HepG2 (cell line): ENCODE measurements at regions not wholly inside any gene's neighbourhood (a gene's known extent, or its start where the extent isn't known, plus 50 kb on each side); places are given as distances from the start of the nearest gene placed in this dataset.

Experiments used
- ATAC-seq: fragments of 200-7000 bp; cut with Tn5 transposase; 3 replicates; pipeline ENCODE4 v1.9.1; 2020; ENCODE audit warnings: mild to moderate bottlenecking, moderate library complexity
- BruUV-seq: library from RNA; stranded (reverse); fragments of 400-500 nt; replicated peaks from 2 replicates; lab custom pipeline; 2021; lab: Mats Ljungman, UMichigan
- CTCF ChIA-PET: fragments of 300-600 bp; formaldehyde crosslinking; extraction: SDS; loops from one replicate; lab custom pipeline; 2021; ENCODE audit warnings: low total read pairs, inconsistent platforms, low intra/inter-chr PET ratio; lab: Yijun Ruan, JAX
- POLR2A ChIA-PET: fragments of 350-600 bp; sonication (Branson Sonifier 250); formaldehyde crosslinking; loops from one replicate; lab custom pipeline; 2020; ENCODE audit warnings: antibody characterized with exemption, inconsistent platforms; lab: Yijun Ruan, JAX
- DNase-seq: peaks from one replicate; pipeline ENCODE4 v3.0.0-alpha.2; 2015; ENCODE audit warnings: low spot score
- FAIRE-seq: peaks from 3 replicates; lab custom pipeline; 2011; peaks lifted over from hg19 to GRCh38; lab: Jason Lieb, UNC
- H2AFZ ChIP-seq: one replicate; pipeline ENCODE4 v1.6.1; 2011; ENCODE audit warnings: low read length, inconsistent platforms
- H3K27ac ChIP-seq: fragments of 300-600 bp; 3 replicates; pipeline ENCODE4 v1.8.0; 2011; ENCODE audit warnings: mixed run types, mild to moderate bottlenecking, mixed read lengths, low read length, inconsistent platforms; ENCODE audit not compliant: insufficient read depth; ENCODE audit errors: extremely low read length
- H3K27me3 ChIP-seq, 2 experiments: fragments of 200-600 bp in 1 of 2; 2 replicates in 1 of 2; 3 replicates in 1 of 2; pipeline versions ENCODE4 v1.6.0 to v1.8.0; 2011; ENCODE audit warnings: low read length in 2 of 2, mild to moderate bottlenecking in 2 of 2, moderate library complexity in 2 of 2, inconsistent platforms in 1 of 2; ENCODE audit not compliant: insufficient read depth in 2 of 2, control insufficient read depth in 1 of 2
- H3K36me3 ChIP-seq, 2 experiments: fragments of 200-600 bp in 1 of 2; replicated peaks in 1 of 2; 2 replicates in 1 of 2; 3 replicates in 1 of 2; pipeline versions ENCODE4 v1.5.1 to v1.8.0; 2011; ENCODE audit warnings: low read length in 2 of 2, inconsistent platforms in 1 of 2; ENCODE audit not compliant: insufficient read depth in 2 of 2, control insufficient read depth in 1 of 2
- H3K4me1 ChIP-seq: 2 replicates; pipeline ENCODE4 v1.5.1; 2012; ENCODE audit warnings: low read length, inconsistent platforms; ENCODE audit not compliant: insufficient read depth
- H3K4me2 ChIP-seq: 2 replicates; pipeline ENCODE4 v1.6.0; 2011; ENCODE audit warnings: low read depth, low read length, inconsistent platforms
- H3K4me3 ChIP-seq, 3 experiments: fragments of 200-600 bp in 1 of 3; sonication (generic), shearing (Covaris generic) in 1 of 3; replicated peaks in 1 of 3; 2 replicates each; pipeline ENCODE4 v1.5.1; 2011 to 2016; ENCODE audit warnings: low read length in 3 of 3, inconsistent platforms in 2 of 3, low read depth in 2 of 3, mild to moderate bottlenecking in 2 of 3, control low read depth in 1 of 3, mixed read lengths in 1 of 3; ENCODE audit not compliant: insufficient read depth in 1 of 3
- H3K79me2 ChIP-seq: one replicate; pipeline ENCODE4 v1.6.1; 2011; ENCODE audit warnings: low read length, inconsistent platforms; ENCODE audit not compliant: insufficient read depth
- H3K9ac ChIP-seq: 2 replicates; pipeline ENCODE4 v1.6.0; 2011; ENCODE audit warnings: mild to moderate bottlenecking, low read depth, low read length, inconsistent platforms; ENCODE audit not compliant: insufficient read depth
- H3K9me3 ChIP-seq: 2 replicates; pipeline ENCODE4 v1.5.1; 2012; ENCODE audit warnings: mild to moderate bottlenecking, low read length
- H4K20me1 ChIP-seq: 2 replicates; pipeline ENCODE4 v1.6.0; 2011; ENCODE audit warnings: inconsistent platforms, mild to moderate bottlenecking, low read length, moderate library complexity; ENCODE audit not compliant: insufficient read depth
- ATAD3A ChIP-seq: sonication (generic); formaldehyde crosslinking; IDR thresholded peaks from 2 replicates; pipeline ENCODE4 v1.4.0; 2020; ENCODE audit warnings: missing genetic modification reagents
- ATM ChIP-seq: fragments of 450-650 bp; IDR thresholded peaks from 2 replicates; pipeline ENCODE4 v1.7.1; 2017; ENCODE audit warnings: mild to moderate bottlenecking, borderline replicate concordance
- FOXK2 ChIP-seq: fragments of 450-650 bp; IDR thresholded peaks from 2 replicates; pipeline ENCODE4 v1.6.1; 2016
- PHF8 ChIP-seq: sonication (generic); formaldehyde crosslinking; IDR thresholded peaks from 2 replicates; pipeline ENCODE4 v1.5.0; 2020; ENCODE audit warnings: missing genetic modification reagents
- ZBTB20 ChIP-seq: sonication (generic); formaldehyde crosslinking; IDR thresholded peaks from 2 replicates; pipeline ENCODE4 v1.8.1; 2023; ENCODE audit warnings: missing genetic modification reagents, low read depth, mild to moderate bottlenecking, borderline replicate concordance
- ZNF382 ChIP-seq: sonication (generic); formaldehyde crosslinking; IDR thresholded peaks from 2 replicates; pipeline ENCODE4 v1.5.0; 2020; ENCODE audit warnings: missing genetic modification reagents, mild to moderate bottlenecking, borderline replicate concordance
- ZNF431 ChIP-seq: sonication (generic); formaldehyde crosslinking; IDR thresholded peaks from 2 replicates; pipeline ENCODE4 v1.9.0; 2022; ENCODE audit warnings: missing genetic modification reagents, low read depth, mild to moderate bottlenecking, borderline replicate concordance
- ZNF441 ChIP-seq: sonication (generic); formaldehyde crosslinking; IDR thresholded peaks from 2 replicates; pipeline ENCODE4 v1.7.0; 2021; ENCODE audit warnings: missing genetic modification reagents, borderline replicate concordance
- ZNF850 ChIP-seq: sonication (generic); formaldehyde crosslinking; conservative IDR thresholded peaks from 2 replicates; pipeline ENCODE4 v1.9.0; 2021; ENCODE audit warnings: mild to moderate bottlenecking, missing genetic modification reagents
- WGBS: methylation state at CpG from one replicate; pipeline ENCODE4 v1.1.6; 2017; ENCODE audit warnings: low lambda C conversion rate; 5-methylcytosine and 5-hydroxymethylcytosine counted together
- in situ Hi-C: cut with HindIII; loops from 2 replicates; pipeline ENCODE4 v1.10.0; 2017; ENCODE audit warnings: low pct_unique_long_range_greater_than_20kb; ENCODE audit not compliant: extremely low pct_ligation_motif_present
- intact Hi-C: fragments of 100-400 bp; cut with micrococcal nuclease; formaldehyde crosslinking; loops from one replicate; pipeline ENCODE4 v1.10.0; 2022; ENCODE audit not compliant: unreplicated experiment
- TF ChIP-seq, protein P1 (sequence below): sonication (generic); formaldehyde crosslinking; IDR thresholded peaks from 2 replicates; pipeline ENCODE4 v1.4.0; 2020; ENCODE audit warnings: missing genetic modification reagents
- TF ChIP-seq, protein P2 (sequence below): IDR thresholded peaks from 2 replicates; pipeline ENCODE4 v1.6.1; 2016; ENCODE audit warnings: low read depth
- TF ChIP-seq, protein P3 (sequence below): sonication (generic); formaldehyde crosslinking; conservative IDR thresholded peaks from 2 replicates; pipeline ENCODE4 v1.8.0; 2022; ENCODE audit warnings: missing genetic modification reagents

DNA sequence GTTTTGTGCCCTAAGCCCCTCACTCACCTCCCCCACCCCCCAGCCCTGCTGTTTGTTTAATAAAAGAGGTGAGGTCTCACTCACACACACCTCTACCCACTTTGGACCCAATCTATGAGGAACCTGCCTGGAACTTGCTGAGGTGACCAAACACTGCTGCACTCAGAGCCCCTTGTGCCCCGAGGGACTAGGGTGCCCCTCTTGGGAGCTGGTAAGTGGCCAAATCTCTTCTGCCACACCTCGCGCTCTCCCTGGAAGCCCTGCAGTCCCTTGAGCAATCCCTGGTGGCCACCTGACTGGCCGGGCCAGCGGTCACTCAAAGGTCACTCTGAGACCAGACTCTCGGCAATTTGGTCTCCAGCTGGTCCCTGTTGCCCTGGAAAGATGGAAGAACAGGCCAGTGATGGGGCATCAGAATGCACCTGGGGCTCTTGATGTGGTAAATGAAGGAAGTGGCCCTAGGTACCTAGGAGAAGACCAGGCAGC lies 157.2 kb downstream of the MED10 start:
- H3K4me3 ChIP-seq = no peak overlapping the region
- no peaks in the 10 kb centered on the region for H3K36me3 ChIP-seq
- H3K4me1 ChIP-seq = peaks cover 23% of the 10 kb centered on the region
- H3K27ac ChIP-seq = no peak overlapping the region
- no peak overlapping the region for H3K9ac ChIP-seq
- ATAC-seq = no peak
- H3K9me3 ChIP-seq = no peaks in the 10 kb centered on the region
- no peak overlapping the region for H3K4me2 ChIP-seq
- ChIA-PET CTCF (no interaction called here), POLR2A (interaction anchor here (2.1 kb wide), 1 partner anchor 157 kb away, joined by 5 read pairs; the partner anchor contains the start of gene MED10)
- intact Hi-C loops (no loop called here), in situ Hi-C loops (no loop called here)
- no peak overlapping the region for H2AFZ ChIP-seq
- no peak for FAIRE-seq
- H3K79me2 ChIP-seq = no peaks in the 10 kb centered on the region
- TF ChIP-seq ATM = no peak
- TF ChIP-seq, protein P1, sequence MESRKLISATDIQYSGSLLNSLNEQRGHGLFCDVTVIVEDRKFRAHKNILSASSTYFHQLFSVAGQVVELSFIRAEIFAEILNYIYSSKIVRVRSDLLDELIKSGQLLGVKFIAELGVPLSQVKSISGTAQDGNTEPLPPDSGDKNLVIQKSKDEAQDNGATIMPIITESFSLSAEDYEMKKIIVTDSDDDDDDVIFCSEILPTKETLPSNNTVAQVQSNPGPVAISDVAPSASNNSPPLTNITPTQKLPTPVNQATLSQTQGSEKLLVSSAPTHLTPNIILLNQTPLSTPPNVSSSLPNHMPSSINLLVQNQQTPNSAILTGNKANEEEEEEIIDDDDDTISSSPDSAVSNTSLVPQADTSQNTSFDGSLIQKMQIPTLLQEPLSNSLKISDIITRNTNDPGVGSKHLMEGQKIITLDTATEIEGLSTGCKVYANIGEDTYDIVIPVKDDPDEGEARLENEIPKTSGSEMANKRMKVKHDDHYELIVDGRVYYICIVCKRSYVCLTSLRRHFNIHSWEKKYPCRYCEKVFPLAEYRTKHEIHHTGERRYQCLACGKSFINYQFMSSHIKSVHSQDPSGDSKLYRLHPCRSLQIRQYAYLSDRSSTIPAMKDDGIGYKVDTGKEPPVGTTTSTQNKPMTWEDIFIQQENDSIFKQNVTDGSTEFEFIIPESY (CRISPR knock-in tag) = peak; percentile 91
- no peak for DNase-seq
- H3K27me3 ChIP-seq = no peaks in the 10 kb centered on the region; a peak in 1 of 5 replicates
- H4K20me1 ChIP-seq = no peaks in the 10 kb centered on the region
- BruUV-seq = no TSS peak
- 73% methylated on average over 6 of the region's 6 CpGs for WGBS

DNA sequence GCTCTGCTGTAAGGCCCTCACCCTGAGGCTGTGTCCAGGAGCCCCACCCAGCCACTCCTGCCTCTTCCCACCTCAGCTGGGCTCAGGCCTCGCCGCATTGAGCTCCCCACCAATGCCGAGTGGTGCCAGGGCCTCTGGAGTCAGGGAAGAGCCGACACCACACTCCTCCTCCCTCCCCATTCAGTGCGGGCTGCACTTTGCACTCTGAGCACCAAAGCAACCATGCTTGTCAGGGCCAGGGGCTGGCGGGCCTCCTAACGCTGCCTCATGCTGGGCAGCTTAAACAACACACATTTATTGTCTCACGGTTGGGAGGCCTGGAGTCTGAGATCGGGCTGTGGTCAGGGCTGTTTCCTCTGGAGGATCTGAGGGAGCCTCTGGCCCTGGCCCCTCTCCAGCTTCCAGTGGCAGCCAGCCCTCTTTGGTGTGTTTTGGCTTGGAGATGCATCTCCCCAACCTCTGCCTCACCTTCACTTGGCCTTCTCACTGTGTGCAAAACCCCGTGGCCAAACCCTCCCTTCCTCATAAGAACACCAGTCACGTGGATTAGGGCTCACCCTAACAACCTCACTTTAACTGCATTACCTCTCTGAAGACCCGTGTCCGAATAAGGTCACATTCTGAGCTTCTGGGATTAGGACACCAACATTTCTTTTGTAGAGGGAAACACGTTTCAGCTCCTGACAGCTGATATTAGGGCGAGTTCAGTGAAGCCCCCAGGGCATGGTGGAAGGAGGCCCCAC lies 157.8 kb downstream of the MED10 start:
- CTCF ChIA-PET = no interaction called here
- peak; percentile 98 for ATAC-seq
- Histone ChIP-seq H3K36me3 (no peaks in the 10 kb centered on the region), H3K4me1 (peaks cover 23% of the 10 kb centered on the region), H3K27ac (peak overlapping the region; percentile 19), H3K79me2 (no peaks in the 10 kb centered on the region), H3K4me3 (peak overlapping the region in 1 of 3 experiments; percentile 58; a peak in 1 of 6 replicates), H4K20me1 (no peaks in the 10 kb centered on the region), H3K9ac (peak overlapping the region; percentile 42; the same call in 1 of the 2 replicates), H2AFZ (no peak overlapping the region), H3K4me2 (peak overlapping the region; percentile 74), H3K9me3 (no peaks in the 10 kb centered on the region), H3K27me3 (no peaks in the 10 kb centered on the region; a peak in 1 of 5 replicates)
- BruUV-seq = no TSS peak
- intact Hi-C loops = no loop called here
- in situ Hi-C loops = no loop called here
- peak; percentile 50 for FAIRE-seq
- WGBS = 12% methylated on average over 13 of the region's 15 CpGs
- POLR2A ChIA-PET = interaction anchor here (2.1 kb wide), 1 partner anchor 158 kb away, joined by 5 read pairs; the partner anchor contains the start of gene MED10
- peak; percentile 79 for DNase-seq
- TF ChIP-seq ZNF441 (CRISPR knock-in tag) = no peak
- TF ChIP-seq ZNF382 = no peak
- TF ChIP-seq, protein P2, sequence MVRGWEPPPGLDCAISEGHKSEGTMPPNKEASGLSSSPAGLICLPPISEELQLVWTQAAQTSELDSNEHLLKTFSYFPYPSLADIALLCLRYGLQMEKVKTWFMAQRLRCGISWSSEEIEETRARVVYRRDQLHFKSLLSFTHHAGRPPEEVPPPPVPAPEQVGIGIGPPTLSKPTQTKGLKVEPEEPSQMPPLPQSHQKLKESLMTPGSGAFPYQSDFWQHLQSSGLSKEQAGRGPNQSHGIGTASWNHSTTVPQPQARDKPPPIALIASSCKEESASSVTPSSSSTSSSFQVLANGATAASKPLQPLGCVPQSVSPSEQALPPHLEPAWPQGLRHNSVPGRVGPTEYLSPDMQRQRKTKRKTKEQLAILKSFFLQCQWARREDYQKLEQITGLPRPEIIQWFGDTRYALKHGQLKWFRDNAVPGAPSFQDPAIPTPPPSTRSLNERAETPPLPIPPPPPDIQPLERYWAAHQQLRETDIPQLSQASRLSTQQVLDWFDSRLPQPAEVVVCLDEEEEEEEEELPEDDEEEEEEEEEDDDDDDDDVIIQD = peak; percentile 51; the same call in 1 of the 2 replicates
- TF ChIP-seq FOXK2 = no peak
- no peak for TF ChIP-seq ATAD3A (CRISPR knock-in tag)
- TF ChIP-seq PHF8 = no peak
- TF ChIP-seq ZNF850 = no peak
- no peak for TF ChIP-seq ZNF431 (CRISPR knock-in tag)
- TF ChIP-seq, protein P3, sequence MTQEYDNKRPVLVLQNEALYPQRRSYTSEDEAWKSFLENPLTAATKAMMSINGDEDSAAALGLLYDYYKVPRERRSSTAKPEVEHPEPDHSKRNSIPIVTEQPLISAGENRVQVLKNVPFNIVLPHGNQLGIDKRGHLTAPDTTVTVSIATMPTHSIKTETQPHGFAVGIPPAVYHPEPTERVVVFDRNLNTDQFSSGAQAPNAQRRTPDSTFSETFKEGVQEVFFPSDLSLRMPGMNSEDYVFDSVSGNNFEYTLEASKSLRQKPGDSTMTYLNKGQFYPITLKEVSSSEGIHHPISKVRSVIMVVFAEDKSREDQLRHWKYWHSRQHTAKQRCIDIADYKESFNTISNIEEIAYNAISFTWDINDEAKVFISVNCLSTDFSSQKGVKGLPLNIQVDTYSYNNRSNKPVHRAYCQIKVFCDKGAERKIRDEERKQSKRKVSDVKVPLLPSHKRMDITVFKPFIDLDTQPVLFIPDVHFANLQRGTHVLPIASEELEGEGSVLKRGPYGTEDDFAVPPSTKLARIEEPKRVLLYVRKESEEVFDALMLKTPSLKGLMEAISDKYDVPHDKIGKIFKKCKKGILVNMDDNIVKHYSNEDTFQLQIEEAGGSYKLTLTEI (CRISPR knock-in tag) = no peak
- TF ChIP-seq ZBTB20 (CRISPR knock-in tag) = no peak
